AG10803 (cell line): ENCODE measurements at regions not wholly inside any gene's neighbourhood (a gene's known extent, or its start where the extent isn't known, plus 50 kb on each side); places are given as distances from the start of the nearest gene placed in this dataset.
"Not testable (repeated sequence)": the region's sequence is repeated elsewhere in the genome, so short reads cannot be mapped to it uniquely, and the experiment has no call there.

Experiments used
- DNase-seq: peaks from one replicate; pipeline ENCODE4 v3.0.0; 2010; ENCODE audit warnings: low read depth
- H3K4me3 ChIP-seq: 2 replicates; pipeline ENCODE4 v1.5.1; 2011; ENCODE audit warnings: mild to moderate bottlenecking, low read length, control low read depth
- CTCF ChIP-seq: conservative IDR thresholded peaks from 2 replicates; pipeline ENCODE4 v1.5.1; 2011; ENCODE audit warnings: mild to moderate bottlenecking, low read length, control low read depth, inconsistent platforms

DNA sequence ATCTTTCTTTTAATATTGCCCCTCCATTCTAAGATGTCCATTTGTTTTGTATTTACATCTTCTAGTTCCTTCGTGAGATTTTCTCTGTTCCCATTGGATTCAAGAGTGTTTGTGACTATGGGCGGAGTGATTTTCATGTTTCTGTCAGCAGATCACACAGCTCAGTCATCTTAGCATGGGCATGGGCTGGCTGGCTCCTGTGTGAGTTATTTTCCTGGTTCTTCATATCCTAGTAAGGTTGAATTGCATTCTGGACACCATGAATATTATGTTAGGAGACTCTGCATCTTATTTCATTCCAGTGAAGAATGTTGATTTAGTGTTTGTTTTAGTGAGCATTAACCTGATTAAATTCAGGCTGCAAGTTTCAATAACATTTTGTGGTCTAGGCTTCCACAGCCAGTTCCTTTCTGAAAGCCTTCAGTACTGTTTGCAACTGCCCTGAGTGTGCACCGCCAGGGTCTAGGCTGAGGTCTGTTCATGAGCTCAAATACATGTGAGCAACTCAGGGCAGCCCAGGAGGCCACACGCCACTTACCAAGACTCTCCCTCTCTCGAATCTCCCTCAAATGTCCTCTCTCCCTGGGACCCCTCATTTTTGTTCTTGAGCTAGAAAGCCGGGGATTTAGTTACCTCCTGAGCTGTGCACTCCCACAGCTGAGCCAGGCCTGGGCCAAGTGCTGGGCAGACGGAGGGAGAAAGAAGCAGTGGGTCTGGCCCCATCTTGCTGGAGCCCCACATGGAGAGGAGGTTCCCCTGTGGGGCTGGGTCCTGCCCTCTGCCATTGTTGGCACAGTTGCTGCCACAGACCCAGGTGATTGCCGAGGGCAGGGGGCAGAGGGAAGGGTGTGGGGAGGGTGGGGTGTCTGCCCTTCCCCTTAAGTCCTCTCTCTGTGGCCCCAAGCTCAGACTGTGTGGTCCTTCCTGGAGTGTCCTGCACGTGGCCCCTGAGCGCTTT is 145.9 kb downstream of the RTP5 start:
- H3K4me3 ChIP-seq, result no peak overlapping the region
- no peak for TF ChIP-seq CTCF
- DNase-seq, result no peak

DNA sequence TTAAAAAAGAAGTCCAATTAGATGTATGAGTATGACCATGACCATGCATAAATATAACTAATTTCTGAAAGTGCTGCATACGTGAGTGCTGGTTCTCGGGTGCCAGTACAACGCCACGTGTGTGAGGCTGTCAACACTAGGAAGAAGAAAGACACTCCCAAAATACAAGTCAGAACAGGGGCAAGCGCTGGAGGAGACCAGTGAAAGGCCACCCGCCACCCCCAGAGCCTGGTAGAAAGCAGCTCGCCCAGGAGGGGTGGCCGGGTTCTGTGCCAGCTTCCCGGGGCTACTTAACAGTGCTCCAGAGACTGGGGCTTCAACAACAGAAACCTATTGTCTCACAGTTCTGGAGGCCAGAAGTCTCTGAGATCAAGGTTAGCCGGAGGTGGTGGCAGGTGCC is 147.6 kb downstream of the RTP5 start:
- no peak for TF ChIP-seq CTCF
- H3K4me3 ChIP-seq, result no peak overlapping the region
- no peak for DNase-seq

DNA sequence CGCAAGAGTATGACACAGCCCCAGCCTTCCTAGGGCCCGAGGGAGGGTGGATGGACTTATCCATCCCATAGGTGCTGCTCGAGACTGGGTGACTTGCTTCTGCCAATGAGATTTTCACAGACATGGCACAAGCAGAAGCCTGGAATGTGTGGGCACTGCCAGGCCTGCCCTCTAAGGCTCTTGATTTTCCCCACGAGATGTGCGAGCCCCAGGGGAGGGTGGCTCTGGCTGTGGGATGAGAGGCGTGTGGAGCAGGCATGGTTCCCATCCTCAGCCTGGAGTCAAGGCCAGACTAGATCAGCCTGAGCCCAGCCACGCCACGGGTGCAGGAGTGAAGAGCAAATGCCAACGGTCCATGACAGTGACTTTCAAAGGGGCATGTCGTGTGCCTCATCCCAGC is 148.9 kb downstream of the RTP5 start:
- DNase-seq, H3K4me3 ChIP-seq: not testable (repeated sequence)

DNA sequence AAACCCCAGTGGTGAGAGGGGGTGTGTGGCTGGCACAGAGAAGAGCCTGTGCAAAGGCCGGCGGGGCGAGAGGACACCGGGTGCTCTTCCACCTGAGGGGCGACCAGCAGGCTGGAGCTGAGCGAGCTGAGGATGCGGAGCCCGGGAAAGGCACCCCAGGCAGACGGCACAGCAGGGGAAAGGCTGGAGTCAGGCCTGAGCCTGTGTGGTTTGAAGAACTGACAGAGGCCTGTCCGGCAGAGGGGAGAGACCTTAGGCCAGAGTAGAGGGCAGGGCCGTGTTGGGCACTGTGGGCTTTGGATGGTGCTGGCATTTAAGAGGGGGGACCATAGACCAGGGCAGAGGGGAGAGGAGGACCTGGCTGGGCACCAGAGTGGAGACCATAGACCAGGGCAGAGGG is 149.8 kb downstream of the RTP5 start:
- no peak for TF ChIP-seq CTCF
- H3K4me3 ChIP-seq, result no peak overlapping the region
- no peak for DNase-seq

- no peak overlapping the region for H3K4me3 ChIP-seq
- peak; percentile 30; the same call in 1 of the 2 replicates for TF ChIP-seq CTCF
- DNase-seq, result peak; percentile 27
Observed at GRCh38 chr2:242020196-242021004, 150.9 kb downstream of the RTP5 start.

DNA sequence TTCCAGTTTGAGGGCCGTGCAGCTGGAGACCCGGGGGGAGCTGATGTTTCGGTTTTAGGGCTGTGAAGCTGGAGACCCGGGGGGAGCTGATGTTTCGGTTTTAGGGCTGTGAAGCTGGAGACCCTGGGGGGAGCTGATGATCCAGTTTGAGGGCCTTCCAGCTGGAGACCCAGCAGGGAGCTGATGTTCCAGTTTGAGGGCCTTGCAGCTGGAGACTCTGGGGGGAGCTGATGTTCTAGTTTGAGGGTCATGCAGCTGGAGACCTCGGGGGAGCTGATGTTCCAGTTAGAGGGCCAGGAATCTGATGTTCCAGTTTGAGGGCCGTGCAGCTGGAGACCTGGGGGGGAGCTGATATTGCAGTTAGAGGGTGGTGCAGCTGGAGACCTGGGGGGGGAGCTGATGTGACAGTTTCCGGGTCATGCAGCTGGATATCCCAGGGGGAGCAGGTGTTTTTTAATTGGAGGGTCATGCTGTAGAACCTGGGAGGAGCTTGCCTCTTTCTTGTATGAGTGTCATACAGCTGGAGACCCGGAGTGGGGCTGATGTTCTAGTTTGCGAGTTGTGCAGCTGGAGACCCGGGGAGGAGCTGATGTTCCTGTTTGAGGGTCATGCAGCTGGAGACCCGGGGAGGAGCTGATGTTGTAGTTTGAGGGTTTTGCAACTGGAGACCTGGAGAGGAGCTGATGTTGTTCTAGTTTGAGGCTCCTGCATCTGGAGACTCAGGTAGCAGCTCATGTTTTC is 153.2 kb downstream of the RTP5 start:
- TF ChIP-seq CTCF, result no peak
- DNase-seq, result no peak
- no peak overlapping the region for H3K4me3 ChIP-seq

DNA sequence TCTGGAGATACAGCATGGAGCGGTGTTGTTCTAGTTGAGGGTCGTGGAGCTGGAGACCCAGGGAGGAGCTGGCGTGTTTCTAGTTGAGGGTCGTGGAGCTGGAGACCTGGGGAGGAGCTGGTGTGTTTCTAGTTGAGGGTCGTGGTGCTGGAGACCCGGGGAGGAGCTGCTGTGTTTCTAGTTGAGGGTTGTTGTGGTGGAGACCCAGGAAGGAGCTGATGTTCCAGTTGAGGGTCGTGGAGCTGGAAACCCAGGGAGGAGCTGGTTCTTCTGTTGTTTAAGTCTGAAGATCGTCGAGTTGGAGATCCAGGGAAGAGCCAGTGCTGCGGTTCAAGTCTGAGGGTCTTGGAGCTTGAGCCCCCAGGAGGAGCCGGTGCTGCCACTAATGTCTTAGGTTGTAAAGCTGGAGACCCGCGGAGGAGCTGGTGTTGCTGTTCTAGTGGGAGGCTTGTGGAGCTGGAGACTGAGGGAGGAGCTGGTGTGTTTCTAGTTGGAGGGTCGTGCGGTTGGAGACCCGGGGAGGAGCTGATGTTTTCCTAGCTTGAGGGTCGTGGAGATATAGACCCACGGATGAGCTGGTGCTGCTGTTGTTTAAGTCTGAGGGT is 155.3 kb downstream of the RTP5 start:
- TF ChIP-seq CTCF, result no peak
- no peak overlapping the region for H3K4me3 ChIP-seq
- no peak for DNase-seq
